Central memory CD8-positive, alpha-beta T cell (primary cell): ENCODE measurements at regions not wholly inside any gene's neighbourhood (a gene's known extent, or its start where the extent isn't known, plus 50 kb on each side); places are given as distances from the start of the nearest gene placed in this dataset.

Experiments
- ATAC-seq: fragments of 150-1000 bp; cut with Tn5 transposase; replicated peaks from 2 replicates; pipeline ENCODE4 v1.10.0; 2022; ENCODE audit warnings: mild to moderate bottlenecking, moderate FRiP score, moderate number of reproducible peaks; ENCODE audit not compliant: poor library complexity, severe bottlenecking; ENCODE audit errors: extremely low read depth
- DNase-seq, 2 donors: peaks; one replicate each; pipeline ENCODE4 v3.0.0; 2021; ENCODE audit warnings: low spot score in 2 of 2
- H3K27ac Mint-ChIP-seq: one replicate; pipeline ENCODE4 v1.8.0; 2022; ENCODE audit warnings: low read depth, mild to moderate bottlenecking, moderate library complexity, mixed read lengths
- H3K27me3 Mint-ChIP-seq: one replicate; pipeline ENCODE4 v1.8.0; 2022; ENCODE audit warnings: mixed read lengths
- H3K36me3 Mint-ChIP-seq: one replicate; pipeline ENCODE4 v1.8.0; 2022; ENCODE audit warnings: mild to moderate bottlenecking, moderate library complexity, mixed read lengths; ENCODE audit not compliant: insufficient read depth
- H3K4me1 Mint-ChIP-seq: one replicate; pipeline ENCODE4 v1.8.0; 2022; ENCODE audit warnings: mixed read lengths
- H3K4me3 Mint-ChIP-seq: one replicate; pipeline ENCODE4 v1.8.0; 2022; ENCODE audit warnings: mild to moderate bottlenecking, moderate library complexity, mixed read lengths
- H3K9me3 Mint-ChIP-seq: one replicate; pipeline ENCODE4 v1.8.0; 2022; ENCODE audit warnings: mixed read lengths

DNA sequence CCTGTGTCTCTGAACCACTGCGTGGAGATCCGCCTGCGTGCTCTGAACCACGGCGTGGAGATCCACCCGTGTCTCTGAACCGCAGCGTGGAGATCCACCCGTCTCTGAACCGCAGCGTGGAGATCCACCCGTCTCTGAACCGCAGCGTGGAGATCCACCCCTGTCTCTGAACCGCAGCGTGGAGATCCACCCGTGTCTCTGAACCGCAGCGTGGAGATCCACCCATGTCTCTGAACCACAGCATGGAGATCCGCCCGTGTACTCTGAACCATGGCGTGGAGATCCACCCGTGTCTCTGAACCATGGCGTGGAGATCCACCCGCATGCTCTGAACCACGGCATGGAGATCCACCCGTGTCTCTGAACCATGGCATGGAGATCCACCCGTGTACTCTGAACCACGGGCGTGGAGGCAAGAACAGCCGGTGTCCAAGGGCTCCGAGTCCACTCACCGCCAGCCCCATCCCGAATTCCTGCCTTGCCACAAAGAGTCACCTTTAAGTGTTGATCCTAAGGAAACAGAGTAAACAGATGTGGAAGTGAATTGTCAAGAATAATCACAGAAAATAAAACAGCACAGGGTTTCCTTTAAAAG lies 659.4 kb downstream of the BRD1 start:
- DNase-seq (no peak), ATAC-seq (no peak)
- Mint-ChIP-seq H3K27ac (no peak overlapping the region), H3K27me3 (no peaks in the 10 kb centered on the region), H3K4me1 (no peaks in the 10 kb centered on the region), H3K9me3 (peaks cover 10% of the 10 kb centered on the region), H3K4me3 (no peak overlapping the region), H3K36me3 (no peaks in the 10 kb centered on the region)

DNA sequence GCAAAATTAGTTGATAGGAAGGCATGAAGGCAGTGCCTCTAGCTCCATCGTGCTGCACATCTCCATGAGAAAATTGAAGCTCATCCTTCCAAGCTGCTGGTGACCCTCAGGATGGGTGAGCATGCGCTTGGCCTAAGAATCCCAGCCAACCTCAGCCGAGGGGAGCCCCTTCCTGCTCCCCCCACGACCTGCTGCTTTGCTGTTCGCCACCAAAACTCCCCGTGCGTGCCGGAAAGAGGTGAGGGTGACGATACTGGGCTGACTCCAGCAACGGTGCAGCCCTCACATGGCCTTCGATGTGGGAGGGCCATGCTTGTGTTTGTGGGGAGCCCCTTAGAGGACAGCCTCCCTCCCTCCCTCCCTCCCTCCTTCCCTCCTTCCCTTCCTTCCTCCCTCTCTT lies 660.9 kb downstream of the BRD1 start:
- no peaks in the 10 kb centered on the region for H3K4me1 Mint-ChIP-seq
- H3K27ac Mint-ChIP-seq: no peak overlapping the region
- ATAC-seq (no peak), DNase-seq (no peak)
- H3K27me3 Mint-ChIP-seq: peaks cover 9% of the 10 kb centered on the region
- H3K4me3 Mint-ChIP-seq: no peak overlapping the region
- H3K36me3 Mint-ChIP-seq: no peaks in the 10 kb centered on the region
- H3K9me3 Mint-ChIP-seq: peaks cover 8% of the 10 kb centered on the region

DNA sequence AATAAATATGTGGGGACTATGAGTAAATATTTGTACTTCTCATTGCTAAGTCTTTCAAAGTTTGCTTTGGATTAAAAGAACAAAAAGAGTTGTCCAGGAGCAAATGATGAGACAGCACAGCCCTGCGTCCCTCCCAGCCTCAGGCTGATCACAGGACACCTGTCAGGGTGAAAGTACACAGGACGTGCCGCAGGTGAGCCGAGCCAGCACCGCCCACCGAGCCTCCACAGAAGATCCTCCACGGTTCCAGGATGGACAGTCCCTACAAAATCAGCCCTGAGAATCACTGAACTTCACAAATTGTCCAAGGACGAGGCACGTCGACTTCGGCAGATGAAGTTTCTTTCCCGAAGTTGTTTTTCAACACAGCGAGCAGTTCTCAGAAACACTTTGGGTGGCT lies 661.5 kb downstream of the BRD1 start:
- Mint-ChIP-seq H3K36me3 (no peaks in the 10 kb centered on the region), H3K27me3 (peaks cover 14% of the 10 kb centered on the region), H3K27ac (no peak overlapping the region), H3K9me3 (peaks cover 2% of the 10 kb centered on the region), H3K4me1 (no peaks in the 10 kb centered on the region), H3K4me3 (no peak overlapping the region)
- no peak for ATAC-seq
- DNase-seq: no peak

DNA sequence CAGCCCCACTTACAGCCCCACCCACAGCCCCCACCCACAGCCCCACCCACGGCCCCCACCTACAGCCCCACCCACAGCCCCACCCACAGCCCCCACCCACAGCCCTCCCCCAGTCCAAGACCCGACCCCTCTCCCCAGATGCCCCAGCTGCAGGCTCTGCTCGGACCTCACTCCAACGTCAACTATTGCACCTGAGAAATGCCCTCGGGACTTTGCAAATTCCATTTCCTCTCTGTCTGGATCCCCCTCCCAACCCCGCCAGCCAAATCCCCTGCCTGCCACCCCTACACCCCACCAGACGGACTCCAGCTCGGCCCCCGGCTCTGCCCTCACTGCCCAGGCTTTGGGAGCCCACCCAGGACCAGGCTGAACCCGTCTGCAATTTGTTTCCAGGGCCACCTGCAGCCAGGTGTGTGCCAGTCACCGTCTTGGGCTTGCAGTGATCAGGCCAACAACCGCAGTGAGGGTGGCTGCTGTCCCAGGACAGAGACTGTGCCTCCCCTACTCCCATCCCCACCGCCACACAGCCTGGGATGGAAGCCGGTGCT lies 662.8 kb downstream of the BRD1 start:
- no peak for ATAC-seq
- Mint-ChIP-seq H3K4me1 (no peaks in the 10 kb centered on the region), H3K36me3 (no peaks in the 10 kb centered on the region), H3K27ac (no peak overlapping the region), H3K4me3 (no peak overlapping the region), H3K27me3 (peaks cover 22% of the 10 kb centered on the region), H3K9me3 (no peaks in the 10 kb centered on the region)
- no peak for DNase-seq

DNA sequence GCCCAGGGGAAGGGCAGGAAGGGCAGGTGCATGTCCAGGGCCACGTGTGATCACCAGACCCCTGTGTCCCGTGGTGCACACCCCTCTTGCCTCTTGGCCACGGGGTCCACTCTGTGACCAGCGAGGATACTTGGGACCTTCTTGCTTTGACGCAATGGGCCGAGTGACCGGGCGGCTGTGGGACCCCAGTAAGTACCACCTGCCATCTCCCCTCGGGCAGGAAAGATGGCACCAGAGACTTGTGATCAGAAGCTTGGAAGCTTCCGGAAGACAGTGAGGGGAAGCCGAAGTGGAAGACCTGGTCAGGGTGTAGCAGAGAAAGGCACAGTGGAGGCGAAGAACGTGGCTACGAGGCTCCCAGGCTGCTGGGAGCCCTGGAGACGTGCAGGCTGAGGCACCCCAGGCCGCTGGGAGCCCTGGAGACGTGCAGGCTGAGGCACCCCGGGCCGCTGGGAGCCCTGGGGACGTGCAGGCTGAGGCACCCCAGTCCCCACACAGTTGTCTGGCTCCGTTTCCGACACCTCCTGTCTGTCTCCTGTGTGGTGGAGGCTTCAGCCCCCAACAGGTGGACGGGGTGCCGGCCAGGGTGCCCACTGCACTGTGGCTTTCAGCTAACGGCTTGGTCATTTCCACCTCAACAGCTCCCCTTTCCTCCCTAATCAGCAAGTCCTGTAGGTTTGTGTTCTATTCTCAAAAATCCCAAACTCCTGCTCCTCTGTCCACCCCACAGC lies 663.5 kb downstream of the BRD1 start:
- Mint-ChIP-seq H3K4me3 (no peak overlapping the region), H3K9me3 (no peaks in the 10 kb centered on the region), H3K4me1 (no peaks in the 10 kb centered on the region), H3K36me3 (no peaks in the 10 kb centered on the region), H3K27me3 (peaks cover 22% of the 10 kb centered on the region), H3K27ac (no peak overlapping the region)
- DNase-seq (no peak), ATAC-seq (no peak)

DNA sequence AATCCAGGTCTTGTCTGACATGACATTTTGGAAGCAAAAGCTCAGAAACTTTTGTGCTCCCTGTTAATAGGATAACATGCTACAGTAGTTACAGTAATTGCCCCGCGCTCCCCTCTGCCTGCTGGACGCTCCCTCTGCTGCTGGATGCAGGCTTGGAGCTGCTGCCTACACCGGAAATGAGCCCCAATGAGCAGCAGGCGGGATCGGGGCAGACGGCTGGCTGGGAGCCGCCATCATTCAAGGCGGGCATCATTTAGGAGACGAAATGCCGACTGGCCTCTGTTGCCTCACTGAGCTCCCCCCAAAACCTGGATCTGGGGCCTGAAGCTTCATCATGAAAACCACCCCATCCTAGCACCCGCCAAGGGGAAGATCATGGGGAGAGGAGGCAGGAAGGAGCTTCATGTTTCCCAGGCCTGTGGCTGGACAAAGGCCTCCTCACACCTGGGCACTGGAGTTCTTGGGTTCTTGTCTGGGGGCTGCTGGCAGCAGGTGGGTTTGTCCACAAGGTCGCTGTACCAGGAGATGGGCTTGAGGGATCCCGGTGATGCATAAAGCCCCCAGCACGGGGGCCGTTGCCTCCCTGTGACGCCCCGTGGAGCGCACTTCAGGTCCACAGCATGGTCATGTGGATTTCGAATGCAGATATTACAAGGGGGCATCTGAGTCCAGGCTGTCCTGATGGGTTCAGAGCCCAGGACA lies 664.3 kb downstream of the BRD1 start:
- H3K27me3 Mint-ChIP-seq: peaks cover 22% of the 10 kb centered on the region
- H3K4me1 Mint-ChIP-seq: no peaks in the 10 kb centered on the region
- H3K36me3 Mint-ChIP-seq: no peaks in the 10 kb centered on the region
- ATAC-seq (no peak), DNase-seq (no peak)
- H3K4me3 Mint-ChIP-seq: no peak overlapping the region
- no peak overlapping the region for H3K27ac Mint-ChIP-seq
- no peaks in the 10 kb centered on the region for H3K9me3 Mint-ChIP-seq

DNA sequence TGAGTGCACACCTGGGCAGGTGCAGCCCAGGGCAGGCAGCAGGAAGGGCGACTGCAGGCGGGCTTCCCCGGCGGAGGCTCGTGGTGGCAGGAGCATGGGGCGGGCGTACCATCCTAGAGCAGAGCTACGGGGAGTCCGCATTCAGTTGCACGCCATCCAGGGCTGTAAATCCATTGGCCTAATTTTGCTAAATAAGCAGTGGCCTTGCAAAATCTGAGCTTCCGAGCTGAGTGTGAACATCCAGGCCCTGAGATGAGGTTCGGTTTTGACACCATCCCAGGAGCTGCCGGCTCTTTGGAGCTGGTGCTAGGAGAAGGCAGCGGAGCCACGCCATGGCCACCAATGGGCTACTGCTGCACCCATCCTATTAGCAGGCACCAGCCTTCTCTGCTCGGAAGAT lies 664.8 kb downstream of the BRD1 start:
- DNase-seq: no peak
- Mint-ChIP-seq H3K36me3 (no peaks in the 10 kb centered on the region), H3K4me3 (no peak overlapping the region), H3K27ac (no peak overlapping the region), H3K27me3 (peaks cover 22% of the 10 kb centered on the region), H3K9me3 (no peaks in the 10 kb centered on the region), H3K4me1 (no peaks in the 10 kb centered on the region)
- no peak for ATAC-seq

DNA sequence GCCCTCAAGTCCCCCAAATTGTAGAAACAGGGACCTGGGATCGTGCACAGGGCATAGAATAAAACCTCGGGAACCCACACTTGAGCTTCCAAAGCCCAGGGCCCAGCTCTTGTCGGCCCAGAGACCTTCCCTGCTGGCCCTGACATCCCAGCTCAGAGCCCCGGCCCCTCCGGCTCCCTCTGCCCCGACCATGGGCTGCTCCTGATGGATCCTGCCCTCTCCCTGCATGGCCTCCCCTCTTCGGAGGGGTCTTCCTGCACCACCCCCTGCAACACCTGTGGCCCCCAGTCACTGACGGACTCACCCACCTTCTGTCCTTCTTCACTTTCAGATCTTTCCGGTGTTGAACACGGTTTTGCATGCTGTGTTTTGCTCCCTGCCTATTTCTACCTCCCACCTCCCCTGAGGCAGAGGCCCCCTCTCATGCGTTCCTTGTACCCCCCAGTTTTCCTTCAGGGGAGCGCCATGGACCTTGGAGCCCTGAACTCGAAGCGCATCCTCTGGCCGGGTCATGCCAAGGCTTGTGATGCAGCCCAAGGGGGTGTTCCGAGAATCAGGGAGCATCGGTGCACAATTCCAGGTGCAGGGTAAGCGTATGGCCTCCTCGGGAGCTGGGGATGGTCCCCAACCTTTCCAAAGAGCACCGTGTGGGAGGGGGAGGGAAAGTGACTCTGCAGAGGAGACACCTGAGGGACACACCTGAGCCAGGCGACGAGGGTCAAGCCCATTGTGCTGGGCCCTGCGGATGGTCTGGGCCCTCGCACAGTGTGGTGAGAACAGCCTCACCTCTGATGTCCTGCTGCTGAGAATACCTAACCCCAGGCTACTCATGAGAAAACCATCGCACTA lies 666.4 kb downstream of the BRD1 start:
- H3K9me3 Mint-ChIP-seq: no peaks in the 10 kb centered on the region
- ATAC-seq (no peak), DNase-seq (no peak)
- H3K36me3 Mint-ChIP-seq: no peaks in the 10 kb centered on the region
- no peak overlapping the region for H3K27ac Mint-ChIP-seq
- no peak overlapping the region for H3K4me3 Mint-ChIP-seq
- no peaks in the 10 kb centered on the region for H3K4me1 Mint-ChIP-seq
- peaks cover 22% of the 10 kb centered on the region for H3K27me3 Mint-ChIP-seq

DNA sequence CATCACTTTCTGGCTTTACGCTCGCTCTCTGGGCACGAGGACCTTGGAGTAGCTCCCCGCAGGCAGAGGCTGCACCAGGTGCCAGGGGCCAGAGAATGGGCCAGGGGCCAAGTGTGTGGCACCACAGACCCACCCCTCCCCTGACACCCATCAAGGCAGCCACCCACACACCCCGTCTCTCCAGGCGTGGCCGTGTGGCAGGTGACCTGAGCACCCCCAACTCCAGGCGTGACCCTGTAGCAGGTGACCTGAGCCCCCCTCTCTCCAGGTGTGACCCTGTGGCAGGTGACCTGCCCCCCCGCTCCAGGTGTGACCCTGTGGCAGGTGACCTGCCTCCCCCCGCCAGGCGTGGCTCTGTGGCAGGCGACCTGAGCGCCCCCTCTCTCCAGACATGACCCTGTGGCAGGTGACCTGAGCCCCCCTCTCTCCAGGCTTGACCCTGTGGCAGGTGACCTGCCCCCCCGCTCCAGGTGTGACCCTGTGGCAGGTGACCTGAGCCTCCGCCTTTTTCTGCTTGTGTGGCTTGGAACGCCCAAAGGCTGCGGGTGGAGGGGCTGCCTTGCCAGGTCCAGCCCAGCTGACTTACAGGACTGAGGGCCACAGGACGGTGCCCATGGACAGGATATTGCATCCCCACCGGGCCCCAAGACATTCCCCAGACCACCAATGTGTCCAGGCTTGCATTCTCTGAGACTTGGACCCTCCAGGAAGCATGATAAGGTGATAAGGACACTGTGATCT lies 667.2 kb downstream of the BRD1 start:
- H3K27me3 Mint-ChIP-seq: peaks cover 22% of the 10 kb centered on the region
- no peak for ATAC-seq
- DNase-seq: no peak
- H3K4me1 Mint-ChIP-seq: no peaks in the 10 kb centered on the region
- H3K36me3 Mint-ChIP-seq: no peaks in the 10 kb centered on the region
- no peak overlapping the region for H3K27ac Mint-ChIP-seq
- H3K4me3 Mint-ChIP-seq: no peak overlapping the region
- no peaks in the 10 kb centered on the region for H3K9me3 Mint-ChIP-seq

DNA sequence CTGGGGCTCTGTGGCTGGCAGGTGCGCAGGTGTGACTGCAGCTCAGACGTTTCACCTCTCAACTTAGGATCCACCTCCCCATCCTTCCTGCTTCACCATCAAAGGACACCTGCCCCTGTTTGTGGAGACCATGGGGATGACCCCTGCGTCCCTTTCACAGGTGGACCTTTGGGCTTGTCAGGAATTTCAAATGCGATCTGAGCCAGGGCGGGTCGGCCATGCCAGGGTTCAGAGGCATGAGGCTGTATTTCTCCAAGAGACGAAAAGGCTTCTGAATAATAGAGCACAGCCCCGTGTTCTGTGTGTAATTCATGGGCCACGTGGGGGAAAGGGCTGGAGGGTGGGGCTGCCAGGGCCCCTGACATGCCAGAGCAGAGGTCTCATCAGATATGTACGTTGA lies 668.0 kb downstream of the BRD1 start:
- no peaks in the 10 kb centered on the region for H3K4me1 Mint-ChIP-seq
- ATAC-seq (no peak), DNase-seq (no peak)
- peaks cover 22% of the 10 kb centered on the region for H3K27me3 Mint-ChIP-seq
- H3K36me3 Mint-ChIP-seq: no peaks in the 10 kb centered on the region
- H3K9me3 Mint-ChIP-seq: no peaks in the 10 kb centered on the region
- no peak overlapping the region for H3K27ac Mint-ChIP-seq
- H3K4me3 Mint-ChIP-seq: no peak overlapping the region

DNA sequence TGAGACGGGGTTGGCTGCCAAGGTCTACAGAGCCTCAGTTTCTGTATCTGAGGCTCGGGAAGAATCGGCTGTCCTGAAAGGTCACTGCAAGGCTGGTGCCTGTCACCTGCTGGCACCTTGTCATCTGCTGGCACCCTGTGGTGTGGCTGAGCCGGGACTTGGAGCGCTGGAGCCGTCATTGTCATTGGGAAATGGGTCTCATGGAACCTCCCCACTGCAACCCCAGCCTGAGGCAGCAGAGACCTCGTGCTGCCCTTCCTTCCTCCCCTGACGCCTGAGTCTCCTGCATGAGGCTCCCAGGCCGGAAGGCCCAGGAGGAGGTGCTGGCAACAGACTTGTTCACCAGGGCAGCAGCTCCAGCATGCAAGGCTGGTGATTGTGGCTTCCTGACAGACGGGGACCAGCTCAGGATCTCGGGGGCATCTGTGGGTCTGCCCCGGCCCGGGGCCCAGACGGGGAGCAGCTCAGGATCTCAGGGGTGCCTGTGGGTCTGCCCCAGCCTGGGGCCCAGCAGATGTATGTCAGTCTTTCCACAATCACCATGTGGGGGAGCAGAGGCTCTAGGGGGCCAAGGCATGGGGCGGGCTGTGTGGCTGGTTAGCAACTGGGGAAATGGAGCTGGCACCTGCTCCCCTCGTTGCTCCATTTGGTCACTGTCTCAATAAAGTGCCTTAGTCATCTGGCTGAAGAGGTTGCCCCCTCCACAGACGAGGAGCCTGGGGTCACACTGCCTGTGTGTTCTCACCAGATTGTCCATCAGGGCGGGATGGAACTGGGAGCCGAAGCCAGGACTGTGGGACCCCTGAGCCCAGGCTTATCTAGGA lies 668.7 kb downstream of the BRD1 start:
- DNase-seq (no peak), ATAC-seq (no peak)
- no peak overlapping the region for H3K4me3 Mint-ChIP-seq
- no peaks in the 10 kb centered on the region for H3K9me3 Mint-ChIP-seq
- H3K36me3 Mint-ChIP-seq: no peaks in the 10 kb centered on the region
- no peak overlapping the region for H3K27ac Mint-ChIP-seq
- no peaks in the 10 kb centered on the region for H3K4me1 Mint-ChIP-seq
- H3K27me3 Mint-ChIP-seq: peaks cover 22% of the 10 kb centered on the region
